OCI-M1 (cell line): ENCODE measurements at regions not wholly inside any gene's neighbourhood (a gene's known extent, or its start where the extent isn't known, plus 50 kb on each side); places are given as distances from the start of the nearest gene placed in this dataset.

Experiments
- DNase-seq: peaks from one replicate; lab custom pipeline; 2025; lab: John Stamatoyannopoulos, UW

DNA sequence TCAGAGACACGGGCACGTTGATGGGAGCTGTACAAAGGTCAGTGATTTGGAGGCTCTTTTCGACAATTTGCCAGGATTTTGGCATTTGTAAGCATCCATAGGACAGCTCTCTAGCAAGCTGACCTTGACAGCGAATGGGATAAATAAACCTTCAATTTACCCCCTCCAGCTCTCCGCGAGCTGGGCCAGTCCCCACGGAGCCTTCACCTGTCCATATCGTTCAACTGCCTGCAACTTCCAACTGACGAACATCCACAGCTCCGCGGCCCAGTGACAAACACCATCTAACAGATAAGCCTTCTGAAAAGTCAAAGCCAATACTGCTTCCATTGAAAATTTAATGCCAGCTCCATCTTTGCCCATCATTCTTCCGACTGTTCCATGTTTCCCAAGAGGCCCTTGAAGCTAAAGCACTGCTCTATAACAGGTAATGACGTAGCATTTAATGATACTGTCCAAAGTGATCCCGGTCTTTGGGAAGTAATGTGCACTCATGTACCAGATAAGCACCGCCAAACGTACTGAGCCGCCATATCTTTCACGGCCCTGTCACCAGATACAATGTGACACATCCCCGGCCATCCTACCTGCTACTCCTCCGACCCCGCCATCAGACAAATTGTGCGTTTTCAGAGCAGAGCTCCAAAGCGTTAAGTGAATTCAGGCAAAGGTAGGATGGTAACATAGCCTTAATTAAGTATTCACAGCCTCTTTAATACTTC, 365.3 kb upstream of the ZNF507 start:
- DNase-seq = no peak

DNA sequence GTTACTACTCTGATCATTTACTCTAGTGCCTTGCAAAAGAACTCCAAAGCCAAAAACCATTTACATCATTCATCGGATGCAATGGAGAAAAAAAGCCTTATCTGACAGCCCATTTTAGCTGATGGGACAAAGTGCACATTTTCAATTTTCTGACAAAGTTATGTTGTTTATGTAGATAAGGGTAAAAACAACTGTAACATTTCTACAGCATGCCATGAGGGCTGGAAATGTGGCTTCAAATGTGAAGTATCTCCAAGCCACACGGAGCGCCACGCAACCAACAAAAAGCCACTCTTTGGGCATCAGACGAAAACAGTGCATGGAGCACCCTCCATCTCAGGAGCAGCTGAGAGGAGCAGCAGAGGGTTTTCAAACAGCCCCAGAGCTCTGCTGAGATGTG, 364.6 kb upstream of the ZNF507 start:
- DNase-seq = no peak

DNA sequence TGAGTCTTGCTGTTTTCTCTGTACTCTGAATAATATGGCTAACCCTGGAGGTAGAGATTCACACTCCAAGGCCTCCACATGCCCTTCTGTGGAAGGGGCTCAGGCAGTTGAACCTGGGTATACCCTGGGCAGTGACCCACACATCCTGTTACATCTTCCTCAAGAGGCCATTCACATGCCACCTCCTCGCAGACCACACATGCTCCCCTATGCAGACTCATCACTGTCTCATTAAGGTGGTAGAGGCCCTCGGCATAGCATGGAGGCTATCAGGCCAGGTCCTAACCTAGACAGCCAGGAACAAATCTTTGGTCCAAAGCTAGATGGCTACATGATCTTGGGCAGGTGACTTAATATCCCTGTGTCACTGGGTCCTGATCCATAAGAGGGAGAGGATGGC, 363.9 kb upstream of the ZNF507 start:
- no peak for DNase-seq

DNA sequence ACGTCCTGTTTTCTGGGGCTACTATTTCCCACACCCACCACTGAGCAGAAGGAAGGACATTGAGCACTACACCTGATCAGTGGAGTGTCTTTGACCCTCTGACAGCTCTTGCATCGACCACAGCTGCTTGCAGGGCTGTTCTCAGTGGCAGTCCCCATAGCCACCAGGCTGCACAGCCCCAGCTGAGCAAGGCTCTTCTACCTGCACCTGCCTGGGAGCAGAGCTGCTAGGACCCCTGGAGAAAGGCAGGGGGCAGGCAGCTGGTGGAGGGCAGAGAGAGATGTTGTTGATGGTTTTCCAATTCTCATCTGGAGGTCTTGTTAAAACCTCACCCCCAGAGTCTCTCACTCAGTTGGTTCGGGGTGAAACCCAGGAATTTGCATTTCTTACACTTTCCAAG, 361.8 kb upstream of the ZNF507 start:
- DNase-seq = no peak

DNA sequence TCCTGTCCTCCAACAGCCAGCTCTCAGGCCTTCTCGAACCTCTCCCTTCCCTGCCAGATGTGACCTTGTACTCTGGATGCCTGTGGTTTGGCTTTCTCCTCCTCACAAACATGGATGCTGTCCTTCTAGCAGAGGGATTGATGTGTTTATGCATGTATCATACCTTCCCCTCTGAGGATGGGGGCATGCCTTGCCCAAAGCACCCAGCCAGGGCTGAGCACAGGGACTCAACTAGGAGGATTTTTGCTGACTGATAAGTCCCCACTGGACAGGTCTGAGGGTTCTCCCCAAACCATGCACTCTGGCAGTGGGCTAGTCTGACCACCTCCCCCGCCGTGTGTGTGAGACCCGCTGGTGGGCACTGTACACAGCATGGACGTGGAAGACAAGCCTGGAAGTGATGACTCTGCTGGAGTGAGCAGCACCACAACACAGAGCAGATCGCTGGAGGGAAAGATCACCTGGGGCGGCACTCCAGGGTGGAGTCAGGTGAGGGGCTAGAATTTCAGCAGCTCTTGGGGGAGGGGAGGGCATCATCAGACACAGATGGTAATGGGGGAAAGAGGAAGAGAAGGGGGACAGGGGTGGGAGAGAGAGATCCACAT, 360.3 kb upstream of the ZNF507 start:
- no peak for DNase-seq

DNA sequence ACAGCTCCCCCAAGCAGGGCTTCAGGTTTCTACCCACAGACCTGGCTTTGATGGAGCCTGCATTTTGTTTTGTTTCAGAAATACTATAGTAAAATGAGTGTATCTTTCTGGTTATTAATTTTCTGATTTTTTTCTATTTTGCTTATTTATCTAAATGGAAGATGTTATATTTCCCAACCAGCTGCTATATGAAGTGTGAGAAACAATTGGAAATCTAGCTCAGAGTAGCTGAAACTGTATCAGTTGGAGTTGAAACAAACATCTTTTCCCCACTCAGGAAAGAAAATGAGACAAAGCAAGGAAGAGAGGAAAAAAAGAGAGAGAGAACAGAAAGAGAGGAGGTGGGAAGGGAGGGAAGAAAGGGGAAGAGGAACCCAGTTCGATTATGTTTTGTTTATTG, 358.5 kb upstream of the ZNF507 start:
- no peak for DNase-seq

DNA sequence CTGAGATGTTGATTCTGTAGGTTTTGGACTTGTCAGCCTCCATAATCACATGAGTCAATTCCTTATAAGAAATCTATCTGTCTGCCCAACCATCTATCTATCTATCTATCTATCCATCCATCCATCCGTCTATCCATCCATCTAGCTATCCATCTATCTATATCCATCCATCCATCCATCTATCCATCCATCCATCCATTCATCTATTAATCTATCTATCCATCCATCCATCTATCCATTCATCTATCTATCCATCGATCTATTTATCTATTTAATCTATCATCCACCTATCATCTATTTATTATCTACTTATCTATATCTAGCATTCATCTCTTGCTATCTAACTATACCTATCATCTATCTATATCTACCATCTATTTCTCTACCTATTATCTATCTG, 357.2 kb upstream of the ZNF507 start:
- DNase-seq = no peak

DNA sequence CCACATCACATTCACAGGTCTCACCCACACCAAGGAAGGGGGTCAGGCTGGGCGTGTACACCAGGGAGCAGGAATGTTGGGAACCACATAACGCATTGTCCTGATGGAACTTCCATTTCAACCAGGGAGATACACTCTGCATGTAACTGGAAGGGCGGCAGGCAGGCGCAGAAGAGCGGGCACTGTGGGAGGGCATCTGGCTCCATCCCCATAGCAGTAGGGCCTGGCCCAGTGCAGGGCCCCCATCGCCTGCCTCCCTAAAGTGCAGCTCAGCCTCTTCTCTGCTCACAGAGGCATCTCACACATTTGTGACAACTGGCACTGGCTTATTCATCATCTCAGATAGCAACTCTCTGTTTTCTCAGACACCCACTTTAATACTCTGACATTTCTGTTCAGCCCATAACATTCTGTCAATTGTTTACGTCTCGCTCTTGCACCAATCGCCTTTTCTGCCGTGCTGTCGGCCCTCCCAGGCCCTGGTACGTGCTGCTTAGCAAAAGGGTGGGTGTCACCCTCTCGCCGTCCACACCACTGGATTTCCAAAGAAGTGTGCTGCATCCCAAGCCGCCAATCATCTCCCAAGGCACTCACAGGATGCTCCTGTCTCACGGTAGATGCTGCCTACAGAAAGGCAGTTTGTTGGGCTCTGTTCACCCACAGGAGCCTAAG, 353.3 kb upstream of the ZNF507 start:
- no peak for DNase-seq

DNA sequence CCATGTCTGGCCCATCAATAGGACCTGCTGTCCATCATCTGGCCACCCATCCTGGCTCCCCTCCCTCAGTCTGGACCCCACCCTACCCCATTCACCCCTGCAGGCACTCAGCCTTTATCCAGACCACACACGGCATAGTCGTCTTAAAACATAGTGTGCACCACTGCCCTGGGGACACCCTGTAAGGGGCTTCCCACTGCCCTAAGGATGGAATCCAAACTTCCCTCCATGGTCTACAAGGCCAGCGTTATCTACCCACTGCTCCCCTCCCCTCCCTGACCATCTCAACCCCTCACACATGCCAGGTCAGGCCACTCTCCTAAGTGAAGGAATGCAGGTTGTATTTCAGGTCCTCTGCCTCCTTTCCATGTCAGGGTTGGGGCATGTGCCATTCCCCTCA, 352.7 kb upstream of the ZNF507 start:
- no peak for DNase-seq

DNA sequence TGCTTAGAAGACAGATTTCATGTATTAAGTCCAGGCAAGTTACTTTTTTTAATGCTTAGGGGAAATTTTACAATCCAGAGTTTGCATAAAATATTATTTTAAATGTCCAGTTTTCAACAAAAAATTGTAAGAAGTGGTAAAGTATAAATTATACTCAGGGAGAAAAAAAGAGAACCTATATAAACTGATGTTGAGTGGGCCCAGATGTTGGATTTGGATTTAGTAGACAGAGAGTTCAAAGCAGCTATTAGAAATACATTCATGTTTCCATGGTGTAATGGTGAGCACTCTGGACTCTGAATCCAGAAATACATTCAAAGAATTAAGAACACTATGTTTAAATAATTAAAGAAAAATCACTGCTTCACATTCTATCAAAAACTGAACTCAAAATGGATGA, 349.9 kb upstream of the ZNF507 start:
- DNase-seq = no peak

DNA sequence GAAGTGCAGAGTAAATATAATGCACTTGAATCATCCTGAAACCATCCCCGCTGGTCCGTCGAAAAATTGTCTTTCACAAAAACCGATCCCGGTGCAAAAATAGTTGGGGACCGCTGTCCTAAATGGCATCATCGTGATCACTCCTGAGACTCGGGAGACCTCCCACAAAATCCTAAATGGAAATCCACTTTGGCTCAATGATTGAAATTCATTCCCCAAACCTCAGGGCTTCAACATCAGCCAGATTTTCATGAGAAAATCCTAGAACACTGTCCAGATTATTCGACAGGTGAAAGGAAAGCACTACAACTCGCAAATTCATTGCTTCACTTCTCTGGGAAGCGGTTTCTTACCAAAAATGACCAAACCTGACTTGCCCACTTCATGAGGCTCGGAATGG, 335.3 kb upstream of the ZNF507 start:
- no peak for DNase-seq

DNA sequence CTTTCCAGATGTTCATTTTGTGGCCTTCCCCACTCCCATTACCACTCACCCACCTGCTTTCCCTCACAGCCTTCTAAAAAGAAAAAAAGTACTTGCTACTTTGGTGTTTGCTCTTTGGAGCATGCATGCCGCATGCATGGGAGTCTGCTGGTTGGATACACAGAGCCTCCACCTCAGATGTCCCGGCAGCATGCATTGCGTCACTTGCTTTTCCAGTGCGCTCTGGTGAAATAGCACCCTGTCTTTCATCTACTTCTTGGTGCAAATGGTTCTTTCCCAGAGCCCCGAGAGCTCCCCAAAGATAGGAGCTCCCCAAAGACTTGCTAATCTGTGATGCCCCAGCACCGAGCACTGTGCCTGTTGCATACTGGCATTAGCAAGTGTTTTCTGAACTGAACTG, 333.2 kb upstream of the ZNF507 start:
- no peak for DNase-seq

DNA sequence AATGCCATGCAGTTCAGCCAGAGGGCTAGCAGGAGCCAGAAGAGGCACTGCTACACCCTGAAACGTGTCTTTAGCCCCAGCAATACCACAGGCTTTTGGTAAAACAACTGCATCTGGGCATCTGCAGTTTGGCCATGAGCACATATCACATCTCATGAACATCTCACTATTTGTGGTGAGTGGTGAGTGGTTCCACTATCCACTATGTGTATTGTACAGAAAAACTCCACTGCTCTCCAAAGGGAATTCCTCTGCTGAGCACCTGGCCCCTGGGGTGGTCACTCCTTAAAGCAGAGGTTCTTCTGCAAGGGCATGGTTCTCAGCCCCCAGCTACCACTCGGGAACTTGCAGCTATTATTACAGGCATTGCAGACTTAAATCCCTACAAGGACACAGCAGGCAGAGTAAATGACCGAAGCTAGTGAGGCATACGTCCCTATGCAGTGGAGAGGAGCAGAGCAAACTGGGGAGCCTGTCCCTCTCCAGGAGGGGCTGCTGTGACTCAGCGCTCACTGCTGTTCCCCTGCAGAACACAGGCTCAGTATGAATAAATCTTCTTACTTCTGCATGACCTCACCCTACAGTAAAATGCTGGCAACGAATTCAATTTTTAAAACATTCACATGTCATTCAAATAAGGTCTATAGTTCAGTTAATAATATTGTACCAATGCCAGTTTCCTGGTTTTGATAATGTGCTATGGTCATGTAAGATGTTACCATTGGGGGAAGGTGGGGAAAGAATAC, 332.4 kb upstream of the ZNF507 start:
- DNase-seq = no peak

DNA sequence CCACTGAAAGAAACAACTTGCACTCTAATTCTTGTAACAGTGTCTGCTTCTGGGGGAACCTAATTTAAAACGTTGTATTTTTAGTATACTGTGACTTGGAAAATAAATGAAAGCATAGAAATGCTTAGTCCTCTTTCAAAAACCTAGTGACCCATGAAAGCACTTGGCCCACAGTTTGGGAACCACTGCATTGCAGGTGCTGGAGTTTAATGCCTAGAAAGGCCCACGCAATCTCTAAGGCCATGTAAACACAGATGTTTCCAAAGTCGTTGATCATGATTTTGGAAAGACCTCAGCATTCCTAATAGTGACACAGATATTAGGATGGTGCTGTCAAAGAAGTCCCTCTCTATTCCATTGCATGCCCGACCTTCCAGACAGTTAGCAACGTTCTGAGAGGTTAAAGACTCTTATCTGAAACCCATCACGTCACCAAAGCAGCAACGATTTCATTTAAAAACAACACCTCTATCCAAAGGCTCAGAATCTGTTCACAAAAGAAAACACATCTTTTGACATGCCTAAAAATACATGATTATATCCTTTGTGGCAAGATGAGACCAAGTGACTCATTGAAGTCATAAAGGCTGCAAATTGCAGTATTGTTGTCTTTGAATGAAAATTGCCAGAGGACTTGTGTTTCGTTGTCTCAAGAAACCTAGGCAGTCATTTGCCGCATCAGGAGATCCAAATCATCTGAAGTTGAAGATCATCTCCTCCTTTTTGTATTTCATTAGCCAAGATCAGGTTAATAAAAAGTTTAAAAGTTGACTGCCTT, 328.0 kb upstream of the ZNF507 start:
- DNase-seq = no peak

DNA sequence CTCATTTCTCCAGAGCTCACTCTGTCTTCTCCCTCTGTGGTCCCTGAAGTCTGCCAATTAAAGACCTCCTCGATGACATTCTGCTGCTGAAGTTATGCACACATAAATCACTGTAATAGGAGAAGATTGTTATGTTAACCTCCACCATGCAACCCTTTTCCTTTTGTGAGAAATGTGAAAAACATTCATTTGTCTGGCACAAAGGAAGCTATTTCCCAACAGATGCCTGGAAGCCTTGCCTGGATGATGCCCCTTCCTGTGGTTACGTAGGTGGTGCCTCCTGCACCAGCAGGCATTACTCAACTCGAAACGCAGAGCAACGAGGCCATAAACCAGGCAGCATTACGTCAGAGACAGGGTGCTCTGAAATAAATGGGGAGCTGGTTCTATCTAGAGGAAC, 327.4 kb upstream of the ZNF507 start:
- DNase-seq = no peak

DNA sequence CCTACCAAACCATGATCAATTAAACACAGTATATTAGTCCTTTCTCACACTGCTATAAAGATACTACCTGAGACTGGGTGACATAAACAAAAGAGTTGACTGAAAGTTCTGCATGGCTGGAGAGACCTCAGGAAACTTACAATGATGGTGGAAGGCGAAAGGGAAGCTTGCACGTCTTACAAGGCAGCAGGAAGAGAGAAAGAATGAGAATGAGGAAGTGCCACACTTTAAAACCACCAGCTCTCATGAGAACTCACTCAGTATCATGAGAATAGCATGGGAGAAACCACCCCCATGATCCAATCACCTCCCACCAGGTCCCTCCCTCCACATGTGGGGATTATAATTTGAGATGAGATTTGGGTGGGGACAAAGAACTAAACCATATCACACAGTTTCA, 324.9 kb upstream of the ZNF507 start:
- no peak for DNase-seq

DNA sequence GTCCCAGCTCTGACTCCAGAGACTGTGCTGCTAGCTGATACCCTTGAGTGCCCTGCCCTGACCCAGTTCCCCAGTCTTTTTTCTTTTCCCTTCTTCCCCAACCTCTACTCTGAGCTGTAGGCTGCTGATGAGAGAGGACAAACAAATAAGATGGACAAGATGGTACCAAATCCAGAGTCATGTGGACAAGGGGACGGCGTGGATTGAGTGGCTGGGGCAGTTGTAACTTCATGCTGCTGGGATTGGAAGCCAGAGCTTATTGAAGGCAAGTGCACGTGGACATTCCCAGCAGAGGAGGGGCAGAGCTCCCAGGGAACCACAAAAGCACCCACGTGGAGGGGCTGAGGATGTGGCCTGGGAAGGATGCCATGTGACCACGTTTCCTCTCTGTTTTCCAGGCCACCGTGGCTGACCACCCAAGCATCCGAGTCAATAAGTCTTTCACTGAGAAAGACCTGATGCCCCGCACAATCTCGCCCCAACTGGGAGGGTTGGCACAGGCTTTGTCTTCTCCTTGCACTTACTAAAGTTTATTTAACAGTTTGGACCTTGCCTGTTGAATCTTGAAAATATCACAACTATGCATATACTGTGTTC, 323.3 kb upstream of the ZNF507 start:
- no peak for DNase-seq

DNA sequence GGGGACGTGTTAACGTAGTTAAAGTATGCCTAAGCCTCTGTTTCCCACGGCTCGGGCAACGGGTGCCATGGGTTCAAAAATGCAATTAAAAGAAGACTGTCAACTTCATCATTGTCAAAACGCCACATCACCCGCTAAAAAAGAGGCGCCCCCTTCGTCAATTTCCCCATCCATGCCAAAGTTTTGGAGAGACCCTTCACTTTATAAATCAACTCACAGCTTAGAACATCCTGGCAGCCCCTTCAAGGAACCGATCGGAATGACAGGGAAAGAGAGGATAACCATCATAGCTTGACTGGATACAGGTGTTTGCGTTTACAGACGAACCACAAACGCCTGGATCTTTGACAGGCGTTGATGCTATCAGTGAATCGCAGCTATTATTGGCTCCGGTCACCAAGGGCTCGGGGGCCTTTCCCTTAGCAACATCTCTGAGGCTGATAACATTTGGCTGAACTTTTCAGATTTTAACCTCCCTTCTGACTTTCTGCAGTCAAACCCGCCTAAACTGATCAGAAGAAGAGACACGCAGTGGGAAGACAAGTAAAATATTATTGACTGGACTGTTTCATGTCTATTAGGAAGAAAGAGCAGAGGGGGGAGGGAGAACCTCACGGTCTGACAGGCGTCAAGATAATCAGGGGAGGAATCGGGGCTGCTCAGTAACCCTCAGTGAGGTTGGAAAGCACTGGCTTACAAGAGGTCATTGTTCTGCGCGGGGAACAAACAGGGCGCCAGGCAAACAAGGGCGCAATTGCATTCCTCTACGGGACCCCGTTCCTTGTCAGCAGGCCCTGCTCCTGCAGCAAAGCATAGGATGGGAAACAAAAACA, 322.5 kb upstream of the ZNF507 start:
- DNase-seq = no peak

DNA sequence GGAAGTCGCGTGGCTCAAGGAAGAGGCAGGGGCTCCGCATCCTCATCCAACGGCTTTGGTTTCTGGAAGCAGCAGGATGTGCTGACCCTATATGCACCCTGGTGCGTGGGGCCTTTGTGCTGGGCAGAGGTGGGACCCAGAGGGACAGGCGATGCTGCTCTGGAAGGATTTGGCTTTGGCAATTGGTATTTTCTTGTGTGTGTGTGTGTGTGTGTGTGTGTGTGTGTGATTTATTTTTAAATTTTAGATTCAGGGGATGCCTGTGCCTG, 321.9 kb upstream of the ZNF507 start:
- no peak for DNase-seq

DNA sequence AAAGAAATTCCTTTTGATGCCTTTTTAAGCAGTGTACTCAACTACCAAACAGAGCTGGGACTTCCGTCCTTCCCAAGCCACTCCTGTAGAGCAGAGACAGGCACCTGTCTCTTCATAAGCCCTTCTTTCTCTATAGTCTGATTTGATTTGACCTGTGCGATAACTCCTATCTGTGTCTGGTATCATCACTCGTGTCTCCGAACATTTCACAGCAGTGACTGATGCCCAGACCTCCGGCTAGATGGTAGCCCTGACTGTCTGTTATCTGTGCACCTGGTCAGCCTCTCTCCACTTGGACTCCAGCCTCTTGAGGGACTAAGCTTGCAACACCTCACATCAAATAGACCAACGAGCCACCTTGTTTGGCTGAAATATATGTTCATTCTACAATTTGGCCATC, 316.2 kb upstream of the ZNF507 start:
- DNase-seq = no peak

DNA sequence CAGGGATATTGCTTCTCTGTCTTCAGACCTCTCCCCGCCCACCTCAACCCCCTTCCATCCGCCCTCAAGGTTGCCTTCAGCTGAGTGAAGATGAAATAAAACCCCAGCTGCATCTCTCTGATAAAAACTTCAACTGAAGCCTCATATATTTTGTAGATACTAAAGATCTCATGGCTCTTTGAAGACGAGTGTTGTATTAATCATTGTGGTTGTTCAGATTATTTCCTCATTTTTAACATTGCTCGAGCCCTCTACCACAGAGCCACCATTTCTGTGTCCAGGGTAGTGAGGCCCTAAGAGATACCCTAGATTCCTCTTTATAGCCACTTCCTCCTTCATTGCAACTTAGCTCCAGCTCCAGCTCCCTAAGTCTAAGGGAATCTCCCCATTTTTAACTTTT, 312.8 kb upstream of the ZNF507 start:
- DNase-seq = peak; percentile 27
